Esophagus squamous epithelium (tissue), 5 donors: ENCODE measurements at regions not wholly inside any gene's neighbourhood (a gene's known extent, or its start where the extent isn't known, plus 50 kb on each side); places are given as distances from the start of the nearest gene placed in this dataset.
"Not testable (repeated sequence)": the region's sequence is repeated elsewhere in the genome, so short reads cannot be mapped to it uniquely, and the experiment has no call there.

Experiments used
- DNase-seq: peaks from one replicate; lab custom pipeline; 2025; lab: John Stamatoyannopoulos, UW
- H3K27ac ChIP-seq, 4 donors: fragments of 200-600 bp; sonication (generic); one replicate each; pipeline ENCODE4 v1.5.1; 2016 to 2019; ENCODE audit warnings: mild to moderate bottlenecking in 1 of 4
- H3K27me3 ChIP-seq, 4 donors: fragments of 200-600 bp; sonication (generic); 1 replicate in 3 of 4; 2 replicates in 1 of 4; pipeline versions ENCODE4 v1.5.1 to v1.6.0; 2017 to 2021; ENCODE audit warnings: antibody characterized with exemption in 1 of 4
- H3K36me3 ChIP-seq, 3 donors: fragments of 200-600 bp; sonication (generic); one replicate each; pipeline ENCODE4 v1.5.1; 2016 to 2019
- H3K4me1 ChIP-seq, 3 donors: fragments of 200-600 bp; sonication (generic); one replicate each; pipeline ENCODE4 v1.5.1; 2017 to 2019
- H3K4me3 ChIP-seq, 4 donors: fragments of 200-600 bp; sonication (generic); 1 replicate in 3 of 4; 2 replicates in 1 of 4; pipeline ENCODE4 v1.5.1; 2016 to 2019; ENCODE audit warnings: mild to moderate bottlenecking in 2 of 4, moderate library complexity in 1 of 4
- H3K9me3 ChIP-seq, 3 donors: fragments of 200-600 bp; sonication (generic); one replicate each; pipeline ENCODE4 v1.5.1; 2016 to 2019
- POLR2A ChIP-seq, 4 donors: fragments of 450-650 bp; IDR thresholded peaks; one replicate each; pipeline ENCODE4 v1.6.1; 2017; ENCODE audit warnings: antibody characterized with exemption in 4 of 4, mild to moderate bottlenecking in 4 of 4, moderate library complexity in 3 of 4
- WGBS, 2 donors: methylation state at CpG; one replicate each; pipeline ENCODE4 v1.1.5; 2018; 5-methylcytosine and 5-hydroxymethylcytosine counted together
- intact Hi-C: fragments of 100-400 bp; cut with DNase I; formaldehyde crosslinking; loops from one replicate; pipeline ENCODE4 v1.15.0; 2022
- TF ChIP-seq, protein P1 (sequence below), 6 experiments: fragments of 450-650 bp in 4 of 6; fragments of 200-600 bp in 2 of 6; sonication (generic) in 2 of 6; IDR thresholded peaks; one replicate each; pipeline ENCODE4 v1.5.1; 2016 to 2019; ENCODE audit warnings: antibody characterized with exemption in 6 of 6, mild to moderate bottlenecking in 4 of 6, moderate library complexity in 4 of 6
- donor health status: DM: yes; HTN: yes; CAD: no.

DNA sequence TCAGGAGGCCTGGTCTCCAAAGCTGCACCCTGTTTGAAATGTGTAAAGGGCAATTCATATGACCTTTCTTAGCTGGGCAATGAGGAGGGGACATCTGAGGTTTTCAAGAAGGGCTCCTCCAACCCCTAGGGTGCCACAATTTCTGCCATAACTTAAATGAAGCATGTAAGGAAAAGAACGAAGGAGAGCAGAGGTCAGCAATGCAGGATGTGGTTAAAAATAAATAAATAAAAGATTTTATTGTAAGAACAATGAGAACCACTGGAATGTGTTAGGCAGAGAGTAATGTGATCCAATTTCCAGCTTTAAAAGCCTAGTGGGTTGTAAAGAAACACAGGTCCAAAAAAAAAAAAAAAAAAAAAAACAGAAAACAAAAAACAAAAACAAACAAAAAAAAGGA is 673.1 kb downstream of the TNS3 start:
- Histone ChIP-seq H3K27ac (no peak overlapping the region), H3K4me1 (peaks cover 0 to 5% (median 0%) of the 10 kb centered on the region in 3 donors)
- TF ChIP-seq POLR2A (IDR thresholded peaks at IDR 0.05), result no peak
- TF ChIP-seq, protein P1, sequence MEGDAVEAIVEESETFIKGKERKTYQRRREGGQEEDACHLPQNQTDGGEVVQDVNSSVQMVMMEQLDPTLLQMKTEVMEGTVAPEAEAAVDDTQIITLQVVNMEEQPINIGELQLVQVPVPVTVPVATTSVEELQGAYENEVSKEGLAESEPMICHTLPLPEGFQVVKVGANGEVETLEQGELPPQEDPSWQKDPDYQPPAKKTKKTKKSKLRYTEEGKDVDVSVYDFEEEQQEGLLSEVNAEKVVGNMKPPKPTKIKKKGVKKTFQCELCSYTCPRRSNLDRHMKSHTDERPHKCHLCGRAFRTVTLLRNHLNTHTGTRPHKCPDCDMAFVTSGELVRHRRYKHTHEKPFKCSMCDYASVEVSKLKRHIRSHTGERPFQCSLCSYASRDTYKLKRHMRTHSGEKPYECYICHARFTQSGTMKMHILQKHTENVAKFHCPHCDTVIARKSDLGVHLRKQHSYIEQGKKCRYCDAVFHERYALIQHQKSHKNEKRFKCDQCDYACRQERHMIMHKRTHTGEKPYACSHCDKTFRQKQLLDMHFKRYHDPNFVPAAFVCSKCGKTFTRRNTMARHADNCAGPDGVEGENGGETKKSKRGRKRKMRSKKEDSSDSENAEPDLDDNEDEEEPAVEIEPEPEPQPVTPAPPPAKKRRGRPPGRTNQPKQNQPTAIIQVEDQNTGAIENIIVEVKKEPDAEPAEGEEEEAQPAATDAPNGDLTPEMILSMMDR (IDR thresholded peaks at IDR 0.05), result no peak

DNA sequence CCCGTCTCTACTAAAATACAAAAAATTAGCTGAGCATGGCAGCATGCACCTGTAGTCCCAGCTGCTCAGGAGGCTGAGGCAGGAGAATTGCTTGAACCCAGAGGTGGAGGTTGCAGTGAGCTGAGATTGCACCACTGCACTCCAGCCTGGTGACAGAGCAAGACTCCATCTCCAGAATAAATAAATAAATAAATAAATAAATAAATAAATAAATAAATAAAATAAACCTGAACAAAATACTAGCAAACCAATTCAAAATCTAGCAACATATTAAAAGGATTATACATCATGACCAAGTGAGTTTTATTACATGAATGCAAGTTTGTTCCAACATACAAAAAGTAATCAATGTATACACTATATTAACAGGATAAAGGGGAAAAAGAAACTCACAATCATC is 677.4 kb downstream of the TNS3 start:
- DNase-seq, intact Hi-C loops, H3K27me3 ChIP-seq, H3K36me3 ChIP-seq, H3K27ac ChIP-seq, H3K4me1 ChIP-seq, H3K4me3 ChIP-seq, H3K9me3 ChIP-seq: not testable (repeated sequence)
- 86 to 89% methylated on average over 1 of the region's 1 CpG for WGBS, 2 donors

More for the DNA sequence above, 673.1 kb downstream of the TNS3 start:
- no peak for DNase-seq
- H3K4me3 ChIP-seq, result no peak overlapping the region
- no peaks in the 10 kb centered on the region for H3K9me3 ChIP-seq
- intact Hi-C loops, result no loop called here
- no peaks in the 10 kb centered on the region for H3K36me3 ChIP-seq
- WGBS, 2 donors, result 18 to 63% methylated on average over 1 of the region's 1 CpG
- H3K27me3 ChIP-seq, result no peaks in the 10 kb centered on the region

DNA sequence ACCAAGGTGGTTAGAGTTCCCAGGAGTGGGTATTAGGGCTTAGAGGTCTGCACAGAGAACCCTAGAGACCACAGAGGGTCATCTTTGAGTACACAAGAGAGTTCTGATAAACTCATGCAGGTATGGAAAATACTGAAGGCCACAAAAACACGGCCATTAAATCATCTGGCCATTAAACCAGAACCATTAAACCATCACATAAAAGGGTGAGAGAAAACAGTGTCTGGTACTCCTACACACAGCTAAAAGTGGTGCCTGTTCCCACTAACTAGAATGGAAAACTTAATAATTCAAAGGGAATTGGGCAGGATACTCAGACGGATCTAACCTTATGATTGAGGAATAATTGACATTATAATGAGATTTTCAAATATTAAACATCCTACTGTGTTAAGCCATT is 679.4 kb downstream of the TNS3 start:
- H3K27ac ChIP-seq, result no peak overlapping the region
- WGBS, 2 donors, result 72 to 77% methylated on average over 2 of the region's 2 CpGs

DNA sequence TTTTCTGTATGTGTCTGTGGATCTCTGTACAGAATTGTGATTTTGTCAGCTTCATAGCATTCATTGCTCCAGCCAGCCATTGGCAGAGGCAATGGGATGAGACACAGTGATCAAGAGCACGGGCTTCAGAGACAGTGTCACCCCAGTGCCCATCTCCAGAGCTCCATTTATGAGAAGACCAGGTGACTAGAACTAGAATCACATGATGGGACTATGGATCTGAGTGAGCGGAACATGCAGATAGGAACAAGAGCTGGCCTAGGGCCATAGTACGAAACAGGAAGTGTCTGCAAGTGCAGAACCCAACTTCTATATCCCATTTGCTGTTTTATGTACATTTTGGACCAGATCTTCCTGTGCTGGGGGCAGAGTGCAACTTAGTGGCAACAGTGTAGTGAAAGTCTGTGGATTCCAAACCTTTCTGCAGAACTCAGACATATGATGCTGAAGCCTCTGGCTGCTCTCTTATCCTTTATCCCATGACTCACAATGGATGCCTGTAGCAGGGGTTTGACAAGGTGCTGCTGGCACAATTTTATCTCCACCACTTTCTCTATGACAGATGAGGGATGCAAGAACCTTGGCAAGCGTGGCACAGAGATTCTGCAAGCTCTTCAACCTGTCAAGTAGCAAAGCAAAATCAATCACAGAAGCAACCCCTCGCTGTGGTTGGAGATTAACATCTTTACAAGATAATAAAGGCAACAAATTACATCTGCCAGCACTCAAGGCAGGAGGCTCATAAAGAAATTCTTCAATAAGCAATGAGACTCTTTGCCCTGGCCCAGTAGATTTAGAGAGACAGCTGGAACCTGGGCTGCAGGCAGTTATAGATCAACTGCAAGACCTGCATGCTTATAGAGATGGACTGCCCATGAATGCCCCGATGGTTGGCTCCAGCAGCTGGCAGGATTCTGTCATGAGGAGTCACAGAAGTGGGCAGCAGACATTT is 681.3 kb downstream of the TNS3 start:
- no peak for DNase-seq
- 50 to 51% methylated on average over 6 of the region's 6 CpGs for WGBS, 2 donors
- H3K27ac ChIP-seq, result no peak overlapping the region
- no peaks in the 10 kb centered on the region for H3K4me1 ChIP-seq
- no peaks in the 10 kb centered on the region for H3K27me3 ChIP-seq
- no peaks in the 10 kb centered on the region for H3K36me3 ChIP-seq
- no peak overlapping the region for H3K4me3 ChIP-seq
- no peaks in the 10 kb centered on the region for H3K9me3 ChIP-seq
- TF ChIP-seq, protein P1 (IDR thresholded peaks at IDR 0.05), result no peak
- TF ChIP-seq POLR2A (IDR thresholded peaks at IDR 0.05), result no peak
- intact Hi-C loops, result no loop called here

More for the DNA sequence above, 679.4 kb downstream of the TNS3 start:
- no peaks in the 10 kb centered on the region for H3K36me3 ChIP-seq
- H3K9me3 ChIP-seq, result no peaks in the 10 kb centered on the region
- H3K27me3 ChIP-seq, result no peaks in the 10 kb centered on the region
- H3K4me1 ChIP-seq, result no peaks in the 10 kb centered on the region
- no peak for TF ChIP-seq POLR2A (IDR thresholded peaks at IDR 0.05)
- TF ChIP-seq, protein P1 (IDR thresholded peaks at IDR 0.05), result no peak
- H3K4me3 ChIP-seq, result no peak overlapping the region
- no peak for DNase-seq
- intact Hi-C loops, result no loop called here

DNA sequence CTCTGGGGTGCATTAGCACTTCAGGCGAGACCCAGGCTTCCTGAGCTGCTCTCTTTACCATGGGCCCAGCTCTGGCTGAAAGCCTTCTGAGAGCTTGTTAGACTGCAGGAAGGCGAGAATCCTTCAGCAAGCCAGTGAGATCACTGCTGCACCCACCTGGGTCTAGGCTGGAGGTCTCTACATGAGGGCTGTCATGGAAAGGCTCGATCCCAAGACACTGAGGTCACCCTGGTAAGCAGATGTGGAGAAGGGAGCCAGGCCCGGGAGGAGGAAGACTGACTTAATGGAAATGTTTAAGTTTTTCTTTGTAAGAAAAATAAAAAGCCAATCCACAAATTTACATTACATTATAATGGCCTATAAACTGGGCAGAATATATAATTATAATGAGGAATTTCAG is 684.5 kb downstream of the TNS3 start:
- Histone ChIP-seq H3K4me1 (no peaks in the 10 kb centered on the region), H3K27me3 (no peaks in the 10 kb centered on the region), H3K36me3 (no peaks in the 10 kb centered on the region), H3K9me3 (no peaks in the 10 kb centered on the region), H3K27ac (no peak overlapping the region), H3K4me3 (no peak overlapping the region)
- no peak for DNase-seq
- WGBS, 2 donors, result 76 to 81% methylated on average over 3 to 4 of the region's 4 CpGs
- TF ChIP-seq POLR2A (IDR thresholded peaks at IDR 0.05), result no peak
- TF ChIP-seq, protein P1 (IDR thresholded peaks at IDR 0.05), result no peak
- intact Hi-C loops, result no loop called here
